Activated CD4-positive, alpha-beta T cell treated with anti-CD3 and anti-CD28 coated beads, Interleukin-2, amount 50 U/mL, for 16 hours (primary cell): ENCODE measurements at regions not wholly inside any gene's neighbourhood (a gene's known extent, or its start where the extent isn't known, plus 50 kb on each side); places are given as distances from the start of the nearest gene placed in this dataset.

ENCODE experiments used
- DNase-seq: peaks from one replicate; pipeline ENCODE4 v3.0.0-alpha.2; 2020

DNA sequence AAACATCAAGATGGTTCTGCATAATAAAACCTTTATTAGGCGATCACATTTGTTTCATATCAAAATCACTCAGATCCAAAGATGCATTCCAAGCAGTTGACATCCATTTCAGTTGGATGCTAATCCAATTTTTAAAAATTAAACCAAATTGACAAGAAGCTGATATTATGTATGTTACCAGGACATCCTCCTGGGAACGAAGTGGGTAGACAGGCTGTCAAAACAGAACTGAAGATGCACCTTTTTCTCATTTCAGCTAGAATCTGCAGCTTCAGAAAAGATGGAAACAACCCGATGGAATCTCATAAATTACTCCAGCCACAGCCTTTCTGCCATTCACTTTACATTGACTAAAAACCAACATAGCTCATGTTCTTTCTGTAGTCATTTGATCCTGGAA is 268.4 kb downstream of the PLPP3 start:
- no peak for DNase-seq

DNA sequence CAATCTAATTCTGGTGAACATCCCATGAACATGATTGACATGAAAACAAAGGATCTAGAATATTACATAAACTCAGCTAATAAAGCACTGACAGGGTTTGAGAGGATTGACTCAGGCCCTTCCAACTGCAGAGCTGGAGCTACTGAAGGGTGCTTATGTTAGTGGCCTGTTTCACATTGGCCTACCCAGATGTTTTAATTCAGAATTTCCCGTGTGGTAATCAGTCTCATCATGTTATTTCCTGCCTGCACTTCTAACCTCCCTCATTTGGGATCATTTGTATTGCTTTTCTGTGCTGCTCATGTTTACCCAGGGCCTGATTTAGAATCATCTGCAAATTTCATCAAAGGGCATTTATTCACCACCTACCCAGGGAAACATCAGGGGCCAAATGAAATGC is 270.3 kb downstream of the PLPP3 start:
- DNase-seq: no peak

DNA sequence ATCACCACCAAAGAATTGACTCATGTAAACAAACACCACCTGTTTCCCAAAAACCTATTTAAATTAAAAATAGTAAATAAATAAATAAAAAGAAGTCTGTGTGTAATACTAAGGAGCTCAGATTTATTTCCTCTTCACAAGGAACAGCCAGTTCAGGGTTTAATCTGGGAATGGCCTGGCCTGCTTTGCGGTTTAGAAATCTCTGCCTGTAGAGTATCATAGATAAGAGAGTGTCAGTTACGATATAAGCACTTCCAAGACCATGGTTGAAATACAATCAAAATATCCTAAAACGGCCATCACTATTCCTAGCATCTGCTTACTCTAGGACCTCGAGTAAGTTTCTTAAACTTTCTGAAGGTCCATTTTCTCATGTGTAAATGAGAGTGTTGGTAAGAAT is 274.4 kb downstream of the PLPP3 start:
- DNase-seq: no peak

DNA sequence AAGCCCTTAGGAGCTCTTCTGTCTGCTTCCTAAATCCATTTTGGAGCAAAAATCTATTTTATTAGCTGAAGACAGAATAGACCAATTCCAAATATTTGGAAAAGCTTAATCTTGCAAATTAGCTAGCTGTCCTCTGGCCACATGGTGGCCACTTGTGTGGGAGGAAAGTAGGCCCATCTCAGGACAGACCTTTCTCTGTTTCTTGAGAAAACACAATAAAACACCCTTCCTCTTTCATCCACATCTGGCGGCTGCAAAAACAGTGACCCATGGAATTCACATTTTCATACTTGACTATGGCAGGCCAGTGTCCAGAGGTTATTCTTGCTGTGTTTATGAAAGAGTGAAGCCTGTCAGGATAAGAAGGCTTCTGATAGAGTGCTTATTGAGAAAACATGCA is 275.6 kb downstream of the PLPP3 start:
- no peak for DNase-seq

DNA sequence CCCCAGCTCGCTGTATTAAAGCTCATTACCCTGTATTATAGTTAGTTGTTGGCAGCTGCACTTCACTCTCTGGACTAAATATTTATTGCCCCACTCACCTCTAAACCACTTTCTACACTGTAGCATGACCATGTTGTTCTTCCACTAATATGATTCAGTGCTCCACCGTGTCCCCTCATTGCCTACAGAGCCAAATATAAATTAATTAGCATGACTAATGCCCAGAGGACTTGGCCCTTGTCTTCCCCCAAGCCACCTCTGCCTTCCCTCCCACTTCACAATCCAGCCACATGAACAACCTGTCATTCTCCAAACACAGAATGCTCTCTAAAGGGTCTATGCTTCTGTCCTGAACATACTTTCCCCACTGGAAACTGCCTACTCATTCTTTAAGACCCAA is 276.5 kb downstream of the PLPP3 start:
- DNase-seq: no peak

DNA sequence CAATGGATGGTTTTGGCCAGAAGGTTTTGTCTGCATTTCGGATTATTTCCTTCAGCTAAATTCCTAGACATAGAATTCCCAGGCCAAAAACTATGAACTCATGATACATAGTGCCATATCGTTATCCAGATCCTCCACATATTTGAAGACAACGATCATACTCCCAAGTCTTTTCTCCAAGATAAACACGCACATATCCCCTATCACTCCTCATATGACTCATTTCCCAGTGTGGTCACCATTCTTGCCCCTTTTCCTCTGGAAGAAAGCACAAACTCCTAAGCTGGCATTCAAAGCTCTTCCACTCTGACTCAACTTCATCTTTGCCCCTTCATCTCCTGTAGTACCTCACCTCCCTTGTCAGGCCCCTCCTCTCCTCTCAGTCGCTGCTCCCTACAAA is 277.6 kb downstream of the PLPP3 start:
- DNase-seq: no peak

DNA sequence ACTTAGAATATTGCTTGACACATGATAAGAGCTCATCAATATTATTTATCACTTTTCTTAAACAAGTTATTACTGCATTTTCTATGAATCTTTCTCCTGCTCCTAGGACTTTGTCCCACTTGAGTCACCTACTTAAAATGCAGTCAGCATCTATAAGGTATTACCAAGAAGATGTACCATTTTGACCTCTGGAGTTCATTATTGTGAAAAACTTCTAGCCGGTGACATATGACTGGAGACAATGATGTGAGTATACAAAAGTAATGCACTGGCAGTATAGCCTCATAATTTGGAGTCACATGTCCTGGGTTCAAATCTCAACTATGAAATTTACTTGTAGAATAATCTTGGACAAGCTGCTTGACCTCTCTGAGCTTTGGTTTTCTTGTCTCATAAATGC is 278.5 kb downstream of the PLPP3 start:
- DNase-seq: no peak

DNA sequence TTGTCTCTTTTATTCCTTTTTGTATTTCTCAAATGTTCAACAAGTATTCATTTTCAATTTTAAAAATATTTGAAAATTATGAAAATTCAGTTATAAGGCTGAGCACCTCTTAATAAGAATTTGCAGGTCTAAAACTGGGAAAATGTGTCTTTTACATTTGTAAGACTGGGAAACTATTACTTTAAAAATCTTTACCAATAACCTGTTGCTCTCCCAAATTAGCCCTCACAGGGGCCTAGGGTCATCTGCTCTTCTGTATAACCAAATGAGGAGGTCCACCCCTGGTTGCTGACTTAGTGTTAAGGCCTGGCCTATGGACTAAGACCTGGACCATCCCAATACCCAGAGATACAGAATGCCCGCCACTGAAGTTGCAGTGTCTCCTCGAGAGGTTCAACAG is 280.5 kb downstream of the PLPP3 start:
- DNase-seq: no peak

DNA sequence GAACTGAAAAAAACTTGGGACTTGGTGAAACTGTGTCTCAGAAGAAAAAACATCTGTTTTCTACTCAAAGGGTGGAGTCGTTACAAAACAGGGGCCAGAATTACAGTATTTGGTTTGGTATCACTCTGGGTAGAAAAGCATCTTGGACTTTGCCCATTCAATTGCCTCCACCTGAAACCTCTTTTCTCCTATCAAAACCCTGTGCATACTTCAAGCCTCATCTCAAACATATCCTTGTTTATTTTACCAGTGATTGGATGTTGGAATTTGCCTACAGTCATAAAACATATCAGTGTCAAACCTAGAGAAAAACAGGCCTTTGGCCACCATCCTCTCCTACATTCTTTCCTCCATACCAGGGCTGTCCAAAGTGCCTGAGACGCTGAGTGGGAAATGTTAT is 281.5 kb downstream of the PLPP3 start:
- no peak for DNase-seq

DNA sequence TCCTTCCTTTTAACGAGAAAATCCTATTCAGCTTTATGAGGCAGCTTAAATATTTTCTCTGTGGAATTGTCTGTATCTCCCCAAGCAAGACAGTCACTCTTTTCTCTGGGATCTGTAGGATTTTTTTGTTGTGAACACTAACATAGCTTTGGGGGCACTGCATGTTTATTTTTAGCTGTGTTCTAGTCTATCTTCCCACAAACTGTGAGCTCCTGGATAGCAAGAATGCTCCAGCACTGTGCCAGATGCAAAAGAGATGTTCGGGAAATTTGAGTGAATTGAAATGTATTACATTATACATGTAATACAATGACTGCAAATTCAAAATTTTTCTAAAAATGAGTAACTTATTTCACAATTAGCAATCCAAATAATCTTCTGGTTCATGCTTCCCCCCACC is 282.2 kb downstream of the PLPP3 start:
- DNase-seq: no peak

DNA sequence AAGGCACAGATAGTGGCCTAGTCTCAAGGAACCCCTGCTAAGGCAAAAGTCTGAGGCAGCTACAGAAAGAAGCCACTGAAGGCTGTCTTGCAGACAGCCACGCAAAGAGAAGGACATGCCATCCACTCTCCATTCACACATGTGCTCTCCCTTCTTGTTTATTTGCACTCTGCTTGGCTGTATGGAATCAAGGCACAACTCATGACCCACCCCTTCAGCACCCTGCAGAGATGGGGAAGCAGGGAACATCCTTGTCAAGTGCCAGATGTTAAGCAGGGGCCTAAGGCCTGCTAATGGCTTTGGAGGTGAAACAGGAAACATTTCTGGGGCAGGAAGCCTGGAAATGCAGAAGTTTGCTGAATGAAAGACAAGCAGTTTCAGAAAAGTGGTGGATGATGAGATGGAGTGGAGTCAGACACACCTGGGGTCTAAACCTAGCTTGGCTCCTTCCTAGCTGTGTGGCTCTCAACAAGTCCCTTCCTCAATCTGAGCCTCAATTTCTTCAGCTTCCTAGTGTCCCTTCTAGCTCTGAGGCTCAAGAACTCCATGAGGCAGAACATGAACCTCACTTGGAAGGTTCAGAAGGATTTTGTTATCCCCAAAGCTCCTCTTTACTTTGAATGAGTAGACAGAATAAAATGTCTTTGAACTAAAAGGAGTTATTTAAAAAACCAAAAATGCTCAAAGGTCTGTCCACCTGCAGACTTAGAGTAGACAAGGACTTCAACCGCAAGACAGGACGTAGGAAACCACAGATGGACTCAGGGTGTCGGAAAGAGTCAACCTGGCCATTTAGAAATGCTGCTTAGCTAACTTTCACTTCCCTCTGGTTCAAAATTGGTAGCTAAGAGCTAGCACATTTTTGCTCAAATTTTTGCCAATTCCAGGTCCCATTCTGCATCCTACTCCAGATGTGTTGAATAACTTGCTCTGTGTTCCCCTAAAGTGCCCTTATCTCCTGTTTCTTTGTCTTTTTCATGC is 283.1 kb downstream of the PLPP3 start:
- DNase-seq: no peak

DNA sequence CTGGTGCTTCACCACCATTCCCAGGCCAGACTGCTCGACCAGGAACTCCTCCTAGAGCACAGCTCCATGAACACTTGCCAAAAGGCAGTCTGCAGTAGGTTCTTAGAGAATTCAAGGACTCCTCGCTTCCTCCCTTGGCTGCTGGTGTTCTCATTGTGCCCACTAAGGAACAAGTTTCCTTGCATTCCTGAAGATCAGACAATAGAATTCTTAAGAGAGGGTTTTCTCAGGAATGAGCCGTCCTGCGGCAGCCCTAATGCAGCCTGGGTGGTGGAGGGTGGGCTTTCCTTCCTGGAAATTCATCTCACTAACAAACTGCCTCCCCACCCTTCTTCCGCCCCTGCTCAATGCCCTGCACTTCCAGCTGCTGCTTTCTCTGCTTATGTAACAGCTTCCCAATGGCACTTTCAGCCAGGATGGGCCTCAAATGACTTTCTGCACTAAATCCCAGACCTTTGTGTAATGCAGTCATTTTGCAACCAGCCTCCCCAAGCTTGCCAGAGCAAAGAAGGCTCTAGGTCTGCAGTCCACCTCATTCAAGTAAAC is 287.9 kb downstream of the PLPP3 start:
- DNase-seq: no peak

DNA sequence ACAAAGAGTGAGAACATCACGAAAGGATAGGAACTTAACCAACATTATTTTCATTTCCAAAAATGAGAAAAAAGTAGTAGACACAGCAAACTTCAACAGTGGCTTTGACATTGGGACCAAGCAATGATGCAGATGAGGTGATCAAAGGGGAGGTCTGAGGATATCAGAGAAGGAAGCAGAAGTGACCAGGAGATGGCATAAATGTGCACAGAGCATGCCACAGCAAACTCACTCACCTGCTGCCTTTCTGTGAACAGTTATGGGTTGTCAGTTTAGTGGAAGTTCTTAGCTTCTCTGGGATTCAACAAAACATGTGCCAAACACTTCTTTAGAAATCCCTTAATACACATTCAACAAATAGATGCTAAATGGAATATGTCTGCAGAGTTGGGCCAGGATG is 290.1 kb downstream of the PLPP3 start:
- no peak for DNase-seq

DNA sequence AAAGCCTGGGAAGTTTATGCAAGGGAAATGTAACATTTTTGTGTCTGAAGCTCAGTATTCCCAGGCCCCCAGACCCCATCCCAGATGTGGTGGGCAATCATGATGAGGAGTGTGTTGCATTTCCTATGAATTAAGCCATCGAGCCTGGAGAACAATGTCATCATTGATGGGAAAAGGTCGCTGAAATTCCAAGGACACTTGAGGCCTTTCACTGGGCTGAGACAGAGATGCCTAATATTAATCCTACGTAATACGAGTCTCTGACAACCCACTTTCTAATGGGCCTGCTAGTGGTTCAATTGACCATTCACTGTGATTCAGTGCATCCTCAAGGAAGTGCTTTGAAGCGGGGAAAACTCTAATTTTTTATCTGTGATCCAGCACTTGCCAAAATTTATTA is 291.6 kb downstream of the PLPP3 start:
- no peak for DNase-seq

DNA sequence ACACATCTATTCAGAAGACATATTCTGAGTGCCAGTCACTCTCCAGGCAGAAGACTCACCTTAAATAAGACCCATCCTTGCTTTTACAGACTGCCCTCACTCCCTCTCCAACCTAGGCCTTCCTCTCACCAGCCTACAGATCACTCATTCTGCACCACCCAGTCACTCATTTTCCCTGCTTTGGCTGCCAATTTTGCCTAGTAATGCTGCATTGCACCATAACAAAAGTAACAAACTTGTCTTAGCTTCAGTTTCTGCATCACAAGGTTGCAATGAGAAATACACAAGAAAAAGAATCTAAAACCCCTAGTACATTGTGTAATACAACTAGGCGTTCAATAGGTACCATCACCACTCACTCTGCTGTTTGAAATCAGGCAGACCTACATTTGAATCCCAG is 292.4 kb downstream of the PLPP3 start:
- no peak for DNase-seq

DNA sequence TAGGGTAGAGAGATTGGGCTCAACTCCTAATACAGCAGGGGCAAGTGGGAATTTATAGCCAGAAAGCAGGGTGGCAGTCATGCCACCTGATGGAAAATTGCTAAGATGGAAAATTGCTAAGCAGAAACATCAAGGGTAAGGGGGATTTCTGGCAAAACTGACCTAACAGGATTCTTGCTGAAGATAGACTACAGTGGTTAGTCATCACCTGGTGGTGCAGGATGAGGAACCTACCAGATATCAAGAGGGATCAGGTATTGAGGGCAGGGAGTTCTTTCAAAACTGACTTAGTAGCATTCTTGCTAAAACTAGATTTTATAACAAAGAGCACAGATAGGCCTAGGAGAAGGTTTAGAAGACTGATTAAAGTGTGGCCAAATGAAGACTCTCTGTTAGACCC is 292.9 kb downstream of the PLPP3 start:
- no peak for DNase-seq

DNA sequence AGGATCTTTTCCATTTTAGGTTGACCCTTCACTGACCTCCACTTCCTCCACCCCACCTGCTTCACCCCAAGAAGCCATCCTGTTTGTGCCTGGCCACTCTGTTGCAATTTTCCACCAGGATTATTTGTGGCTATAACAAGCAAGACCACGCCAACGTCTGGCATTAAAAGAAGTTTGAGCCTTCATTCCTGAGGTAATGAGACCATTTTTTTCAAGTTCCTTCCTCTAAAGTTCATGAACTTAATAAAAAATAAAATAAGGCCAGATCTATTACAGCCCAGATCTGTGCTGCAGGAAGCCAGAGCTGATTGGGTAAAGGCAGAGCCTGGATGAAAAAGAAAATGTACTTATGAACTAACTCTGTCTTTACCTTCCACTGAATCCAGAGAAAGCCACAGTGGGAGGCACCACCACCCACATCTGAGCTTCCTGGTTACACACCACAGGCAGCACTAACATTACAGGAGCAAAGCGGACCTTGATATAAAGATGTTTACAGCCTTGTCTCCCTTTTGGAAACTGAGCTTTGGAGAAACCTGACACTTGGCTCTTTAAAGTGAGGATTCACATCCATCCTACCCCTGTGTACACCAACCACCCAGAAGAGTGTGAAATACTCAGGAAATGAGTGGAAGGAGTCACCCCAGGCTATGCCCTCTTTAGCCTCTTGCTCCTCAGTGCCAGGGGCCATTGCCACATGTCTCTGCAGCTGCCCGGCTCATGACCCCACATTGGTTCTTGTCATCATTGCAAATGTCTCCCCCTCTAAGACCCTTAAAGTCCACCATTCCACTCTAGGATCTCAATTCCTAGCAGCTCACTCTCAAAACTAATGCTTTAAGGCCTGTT is 293.6 kb downstream of the PLPP3 start:
- DNase-seq: no peak

DNA sequence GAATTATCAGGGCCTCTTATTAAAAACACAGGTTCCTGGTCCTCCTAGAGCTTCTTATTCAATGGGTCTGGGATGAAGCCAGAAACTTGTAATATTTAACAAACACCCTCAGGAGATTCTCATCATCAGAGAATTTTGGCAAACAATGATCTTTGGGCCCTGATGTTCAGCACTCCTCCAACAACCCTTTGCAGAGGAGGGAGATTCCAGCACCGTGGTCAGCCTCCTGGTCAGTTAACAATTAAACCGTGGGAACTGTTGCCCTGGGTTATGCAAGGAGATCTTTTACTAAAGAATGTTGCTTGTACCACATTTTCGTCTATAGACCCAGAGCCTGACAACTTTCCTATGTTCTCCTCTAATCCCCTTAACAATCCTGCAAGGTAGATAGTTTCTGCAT is 294.4 kb downstream of the PLPP3 start:
- DNase-seq: no peak

DNA sequence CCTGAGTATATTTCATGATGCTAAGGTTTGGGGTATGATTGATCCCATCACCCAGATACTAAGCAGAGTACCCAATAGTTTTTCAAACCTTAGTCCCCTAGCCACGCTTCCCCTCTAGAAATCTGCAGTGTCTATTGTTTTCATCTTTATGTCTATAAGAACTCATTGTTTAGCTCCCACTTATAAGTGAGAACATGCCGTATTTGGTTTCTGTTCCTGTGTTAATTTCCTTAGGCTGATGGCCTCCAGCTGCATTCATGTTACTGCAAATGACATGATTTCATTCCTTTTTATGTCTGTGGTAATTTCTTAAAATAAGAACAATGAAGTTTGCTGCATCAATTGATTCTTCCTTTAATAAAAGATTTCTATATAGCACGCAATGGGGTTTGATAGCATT is 301.3 kb downstream of the PLPP3 start:
- no peak for DNase-seq

DNA sequence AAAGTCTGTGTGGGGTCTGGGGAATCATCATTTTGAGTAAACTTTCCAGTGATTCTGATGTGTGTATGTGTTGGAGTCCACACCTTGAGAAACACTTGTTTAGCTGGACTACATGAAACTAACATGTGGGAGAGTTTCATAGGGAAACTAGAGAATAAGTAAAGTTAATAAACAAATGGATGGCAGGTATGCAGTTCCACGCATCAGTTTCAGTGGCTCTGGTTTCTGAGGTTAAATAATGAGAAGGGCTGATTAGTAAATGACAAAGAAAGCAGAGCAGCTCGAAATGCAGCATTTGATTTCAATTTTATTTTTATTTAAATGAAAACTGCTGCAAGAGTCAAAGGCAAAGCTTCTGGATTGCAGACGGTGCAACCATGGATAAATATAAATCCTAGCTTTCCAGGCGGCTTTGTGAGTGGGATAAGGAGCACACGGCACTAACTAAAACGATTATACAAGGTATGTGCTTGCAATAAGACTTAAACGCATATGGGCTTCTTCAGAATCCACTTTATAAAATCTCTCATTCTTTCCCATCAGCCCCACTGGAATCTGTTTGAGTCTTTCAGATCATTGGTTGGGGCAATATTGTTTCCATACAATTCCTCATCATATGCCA is 310.7 kb downstream of the PLPP3 start:
- DNase-seq: no peak

DNA sequence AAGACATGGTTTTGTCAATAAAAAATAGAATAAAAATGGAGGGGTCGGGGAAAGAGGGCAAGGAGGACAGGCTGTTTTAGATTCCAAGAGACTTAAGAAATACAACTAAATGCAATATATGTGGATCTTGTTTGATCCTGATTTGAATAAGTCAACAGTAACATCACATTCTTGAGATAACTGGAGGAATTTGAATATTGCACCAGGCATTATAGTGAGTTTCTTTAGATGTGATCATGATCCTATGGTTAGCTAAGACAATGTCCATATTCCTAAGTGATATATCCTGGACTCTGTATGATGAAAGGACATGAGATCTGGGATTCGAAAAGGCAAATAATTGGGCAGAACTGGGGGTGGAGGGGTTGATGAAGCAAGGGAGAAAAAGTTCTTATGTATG is 311.8 kb downstream of the PLPP3 start:
- DNase-seq: no peak

DNA sequence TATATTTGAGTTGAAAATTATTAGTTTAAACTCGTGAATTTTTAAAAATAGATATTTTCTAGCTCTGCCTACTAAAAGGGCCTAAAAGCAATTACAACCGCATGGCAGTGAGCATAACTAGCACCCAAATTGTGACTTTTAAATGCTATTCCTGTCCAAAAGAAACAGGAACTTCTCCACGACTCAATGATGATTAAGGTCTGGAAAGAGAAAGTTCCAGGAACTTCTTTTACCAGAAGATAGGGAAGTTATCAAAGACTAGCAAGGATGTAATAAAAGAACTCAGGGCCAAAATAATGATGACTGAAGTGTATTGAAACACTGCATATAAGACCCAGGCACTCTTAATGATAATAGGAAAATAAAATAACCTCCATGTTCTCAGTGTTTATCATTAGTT is 313.0 kb downstream of the PLPP3 start:
- DNase-seq: no peak

DNA sequence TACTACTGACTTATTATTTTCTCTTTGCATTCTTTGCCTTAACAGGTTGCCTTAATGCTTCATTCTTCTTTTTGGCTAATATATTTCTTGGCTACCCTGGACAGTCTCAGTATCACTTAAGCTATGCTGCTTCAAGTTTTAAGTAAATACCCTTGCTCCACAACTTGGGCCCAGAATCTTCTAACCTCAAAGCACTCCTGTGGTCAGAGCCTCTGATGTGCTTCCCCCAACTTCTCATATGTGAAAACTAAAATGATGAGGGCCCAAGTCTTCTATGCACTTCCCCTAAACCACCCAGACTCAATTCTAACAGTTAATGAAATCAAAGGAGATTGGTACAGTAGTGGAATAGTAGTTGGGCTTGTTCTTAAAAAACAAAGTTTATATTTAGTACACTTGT is 314.1 kb downstream of the PLPP3 start:
- DNase-seq: no peak
